ENCODE measurements at regions not wholly inside any gene's neighbourhood (a gene's known extent, or its start where the extent isn't known, plus 50 kb on each side); places are given as distances from the start of the nearest gene placed in this dataset.

DNA sequence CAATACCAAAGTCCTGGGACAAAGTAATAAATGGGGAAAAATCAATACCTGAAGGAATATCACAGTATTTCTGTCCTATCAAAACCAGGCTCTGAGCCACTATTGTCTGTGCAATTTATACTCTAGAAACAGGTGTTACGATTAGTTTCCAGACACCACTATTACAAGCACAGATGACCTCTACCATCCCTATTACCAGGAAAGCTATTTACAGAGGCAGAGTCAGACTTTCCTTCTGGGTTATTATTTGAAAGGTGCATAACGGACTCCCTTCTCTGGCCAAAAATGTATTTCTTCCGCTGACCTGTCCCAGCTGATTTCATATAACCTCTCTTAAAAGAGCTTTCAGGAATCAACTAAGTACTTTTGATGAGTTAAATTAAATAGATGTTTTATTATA, 154.6 kb upstream of the LRRC7 start:
- Histone ChIP-seq H3K9ac (ENCODE audit: low read depth, low read length) (no peak overlapping the region), H3K4me3 (ENCODE audit: low read length) (no peak overlapping the region), H3K27me3 (ENCODE audit: insufficient read depth, low read length) (no peaks in the 10 kb centered on the region), H3K4me1 (ENCODE audit: insufficient read depth, low read length) (no peaks in the 10 kb centered on the region), H3K9me3 (ENCODE audit: insufficient read depth, low read depth, low read length) (no peaks in the 10 kb centered on the region; the same call in 1 of the 2 replicates), H3K27ac (ENCODE audit: low read length) (no peak overlapping the region), H3K36me3 (ENCODE audit: insufficient read depth, low read depth, low read length) (no peaks in the 10 kb centered on the region)

GRCh38 chr1:69414574-69414973, 153.1 kb upstream of the LRRC7 start:
- H3K9ac ChIP-seq (ENCODE audit: low read depth, low read length) = no peak overlapping the region
- H3K27ac ChIP-seq (ENCODE audit: low read length) = no peak overlapping the region
- H3K4me3 ChIP-seq (ENCODE audit: low read length) = no peak overlapping the region
- no peaks in the 10 kb centered on the region for H3K4me1 ChIP-seq (ENCODE audit: insufficient read depth, low read length)
- H3K27me3 ChIP-seq (ENCODE audit: insufficient read depth, low read length) = no peaks in the 10 kb centered on the region
- no peaks in the 10 kb centered on the region for H3K36me3 ChIP-seq (ENCODE audit: insufficient read depth, low read depth, low read length)
- H3K9me3 ChIP-seq (ENCODE audit: insufficient read depth, low read depth, low read length) = no peaks in the 10 kb centered on the region; the same call in 1 of the 2 replicates

- Histone ChIP-seq H3K27me3 (ENCODE audit: insufficient read depth, low read length) (no peaks in the 10 kb centered on the region), H3K27ac (ENCODE audit: low read length) (no peak overlapping the region), H3K4me3 (ENCODE audit: low read length) (no peak overlapping the region), H3K9me3 (ENCODE audit: insufficient read depth, low read depth, low read length) (no peaks in the 10 kb centered on the region), H3K9ac (ENCODE audit: low read depth, low read length) (no peak overlapping the region), H3K36me3 (ENCODE audit: insufficient read depth, low read depth, low read length) (no peaks in the 10 kb centered on the region), H3K4me1 (ENCODE audit: insufficient read depth, low read length) (no peaks in the 10 kb centered on the region)
These were observed 146.4 kb upstream of the LRRC7 start for GRCh38 chr1:69421286-69421685.

- Histone ChIP-seq H3K9me3 (ENCODE audit: insufficient read depth, low read depth, low read length) (no peaks in the 10 kb centered on the region), H3K4me1 (ENCODE audit: insufficient read depth, low read length) (no peaks in the 10 kb centered on the region), H3K36me3 (ENCODE audit: insufficient read depth, low read depth, low read length) (no peaks in the 10 kb centered on the region), H3K9ac (ENCODE audit: low read depth, low read length) (no peak overlapping the region), H3K4me3 (ENCODE audit: low read length) (no peak overlapping the region), H3K27me3 (ENCODE audit: insufficient read depth, low read length) (no peaks in the 10 kb centered on the region), H3K27ac (ENCODE audit: low read length) (no peak overlapping the region)
These were observed 141.9 kb upstream of the LRRC7 start for GRCh38 chr1:69425871-69426270.

DNA sequence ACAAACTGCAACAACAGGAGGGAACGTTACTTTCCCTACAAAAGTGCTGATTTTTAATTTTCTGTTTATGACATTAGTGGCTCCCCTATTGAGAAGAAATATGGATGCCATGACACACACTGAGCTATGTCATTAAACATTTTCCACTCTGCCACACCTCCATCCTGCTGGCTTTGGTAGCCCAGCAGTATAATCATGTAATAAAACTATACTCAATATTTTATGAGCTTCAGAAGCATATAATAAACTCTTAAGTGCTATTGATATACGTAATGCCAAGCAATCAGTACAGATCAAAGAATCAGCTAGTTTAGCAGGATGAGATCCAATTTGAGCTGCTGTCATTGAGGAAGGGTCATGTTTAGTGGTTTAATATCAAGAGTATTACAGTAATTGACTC, 141.3 kb upstream of the LRRC7 start:
- Histone ChIP-seq H3K9ac (ENCODE audit: low read depth, low read length) (no peak overlapping the region), H3K36me3 (ENCODE audit: insufficient read depth, low read depth, low read length) (no peaks in the 10 kb centered on the region), H3K9me3 (ENCODE audit: insufficient read depth, low read depth, low read length) (no peaks in the 10 kb centered on the region), H3K27me3 (ENCODE audit: insufficient read depth, low read length) (no peaks in the 10 kb centered on the region), H3K4me3 (ENCODE audit: low read length) (no peak overlapping the region), H3K27ac (ENCODE audit: low read length) (no peak overlapping the region), H3K4me1 (ENCODE audit: insufficient read depth, low read length) (no peaks in the 10 kb centered on the region)

- H3K4me3 ChIP-seq (ENCODE audit: low read length) = no peak overlapping the region
- no peaks in the 10 kb centered on the region for H3K9me3 ChIP-seq (ENCODE audit: insufficient read depth, low read depth, low read length)
- no peak overlapping the region for H3K9ac ChIP-seq (ENCODE audit: low read depth, low read length)
- H3K36me3 ChIP-seq (ENCODE audit: insufficient read depth, low read depth, low read length) = no peaks in the 10 kb centered on the region
- no peaks in the 10 kb centered on the region for H3K4me1 ChIP-seq (ENCODE audit: insufficient read depth, low read length)
- H3K27me3 ChIP-seq (ENCODE audit: insufficient read depth, low read length) = no peaks in the 10 kb centered on the region
- no peak overlapping the region for H3K27ac ChIP-seq (ENCODE audit: low read length)
These were observed 134.6 kb upstream of the LRRC7 start for GRCh38 chr1:69433073-69433472.

GRCh38 chr1:69436151-69436550, 131.6 kb upstream of the LRRC7 start:
- H3K9ac ChIP-seq (ENCODE audit: low read depth, low read length) = no peak overlapping the region
- no peaks in the 10 kb centered on the region for H3K4me1 ChIP-seq (ENCODE audit: insufficient read depth, low read length)
- no peaks in the 10 kb centered on the region for H3K9me3 ChIP-seq (ENCODE audit: insufficient read depth, low read depth, low read length)
- no peak overlapping the region for H3K4me3 ChIP-seq (ENCODE audit: low read length)
- no peak overlapping the region for H3K27ac ChIP-seq (ENCODE audit: low read length)
- no peaks in the 10 kb centered on the region for H3K27me3 ChIP-seq (ENCODE audit: insufficient read depth, low read length)
- H3K36me3 ChIP-seq (ENCODE audit: insufficient read depth, low read depth, low read length) = no peaks in the 10 kb centered on the region

- no peaks in the 10 kb centered on the region for H3K36me3 ChIP-seq (ENCODE audit: insufficient read depth, low read depth, low read length)
- no peak overlapping the region for H3K27ac ChIP-seq (ENCODE audit: low read length)
- H3K9ac ChIP-seq (ENCODE audit: low read depth, low read length) = no peak overlapping the region
- no peaks in the 10 kb centered on the region for H3K4me1 ChIP-seq (ENCODE audit: insufficient read depth, low read length)
- H3K4me3 ChIP-seq (ENCODE audit: low read length) = no peak overlapping the region
- no peaks in the 10 kb centered on the region for H3K9me3 ChIP-seq (ENCODE audit: insufficient read depth, low read depth, low read length)
- H3K27me3 ChIP-seq (ENCODE audit: insufficient read depth, low read length) = no peaks in the 10 kb centered on the region
These were observed 129.5 kb upstream of the LRRC7 start for GRCh38 chr1:69438056-69438795.

- Histone ChIP-seq H3K36me3 (ENCODE audit: insufficient read depth, low read depth, low read length) (no peaks in the 10 kb centered on the region), H3K27me3 (ENCODE audit: insufficient read depth, low read length) (no peaks in the 10 kb centered on the region), H3K9me3 (ENCODE audit: insufficient read depth, low read depth, low read length) (no peaks in the 10 kb centered on the region), H3K9ac (ENCODE audit: low read depth, low read length) (no peak overlapping the region), H3K27ac (ENCODE audit: low read length) (no peak overlapping the region), H3K4me1 (ENCODE audit: insufficient read depth, low read length) (no peaks in the 10 kb centered on the region; the same call in 1 of the 2 replicates), H3K4me3 (ENCODE audit: low read length) (no peak overlapping the region)
These were observed 126.2 kb upstream of the LRRC7 start for GRCh38 chr1:69441496-69441895.

GRCh38 chr1:69451196-69451595, 116.5 kb upstream of the LRRC7 start:
- H3K27ac ChIP-seq (ENCODE audit: low read length) = no peak overlapping the region
- no peak overlapping the region for H3K4me3 ChIP-seq (ENCODE audit: low read length)
- no peaks in the 10 kb centered on the region for H3K36me3 ChIP-seq (ENCODE audit: insufficient read depth, low read depth, low read length)
- H3K4me1 ChIP-seq (ENCODE audit: insufficient read depth, low read length) = peaks cover 3% of the 10 kb centered on the region; the same call in 1 of the 2 replicates
- no peak overlapping the region for H3K9ac ChIP-seq (ENCODE audit: low read depth, low read length)
- no peaks in the 10 kb centered on the region for H3K27me3 ChIP-seq (ENCODE audit: insufficient read depth, low read length)
- H3K9me3 ChIP-seq (ENCODE audit: insufficient read depth, low read depth, low read length) = no peaks in the 10 kb centered on the region

DNA sequence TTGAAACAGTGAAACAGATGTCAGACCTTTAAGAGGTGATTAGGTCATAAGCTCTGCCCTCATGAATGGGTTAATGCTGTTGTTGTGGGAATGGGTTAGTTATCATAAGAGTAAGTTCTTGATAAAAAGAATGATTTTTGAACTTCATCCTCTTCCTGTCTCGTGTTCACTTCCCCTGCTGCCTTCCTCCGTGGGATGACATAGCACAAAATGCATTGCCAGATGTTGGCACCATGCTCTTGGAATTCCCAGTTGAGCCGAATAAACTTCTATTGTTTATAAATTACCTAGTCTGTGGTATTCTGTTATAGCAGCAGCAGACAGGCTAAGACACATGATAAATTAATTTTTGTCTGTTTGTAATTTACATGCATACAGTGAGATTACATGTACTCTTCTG, 112.0 kb upstream of the LRRC7 start:
- H3K36me3 ChIP-seq (ENCODE audit: insufficient read depth, low read depth, low read length) = no peaks in the 10 kb centered on the region
- H3K9ac ChIP-seq (ENCODE audit: low read depth, low read length) = no peak overlapping the region
- H3K27ac ChIP-seq (ENCODE audit: low read length) = no peak overlapping the region
- no peak overlapping the region for H3K4me3 ChIP-seq (ENCODE audit: low read length)
- H3K27me3 ChIP-seq (ENCODE audit: insufficient read depth, low read length) = no peaks in the 10 kb centered on the region
- H3K4me1 ChIP-seq (ENCODE audit: insufficient read depth, low read length) = peaks cover 3% of the 10 kb centered on the region; the same call in 1 of the 2 replicates
- no peaks in the 10 kb centered on the region for H3K9me3 ChIP-seq (ENCODE audit: insufficient read depth, low read depth, low read length)

- Histone ChIP-seq H3K36me3 (ENCODE audit: insufficient read depth, low read depth, low read length) (no peaks in the 10 kb centered on the region), H3K4me1 (ENCODE audit: insufficient read depth, low read length) (no peaks in the 10 kb centered on the region), H3K27ac (ENCODE audit: low read length) (no peak overlapping the region), H3K27me3 (ENCODE audit: insufficient read depth, low read length) (no peaks in the 10 kb centered on the region), H3K9ac (ENCODE audit: low read depth, low read length) (no peak overlapping the region), H3K9me3 (ENCODE audit: insufficient read depth, low read depth, low read length) (no peaks in the 10 kb centered on the region; the same call in 1 of the 2 replicates), H3K4me3 (ENCODE audit: low read length) (no peak overlapping the region)
These were observed 108.5 kb upstream of the LRRC7 start for GRCh38 chr1:69459244-69459643.

Data from iPS-20b (cell line).